HG03095 (cell line): ENCODE measurements at regions not wholly inside any gene's neighbourhood (a gene's known extent, or its start where the extent isn't known, plus 50 kb on each side); places are given as distances from the start of the nearest gene placed in this dataset.

Source experiments
- ATAC-seq: cut with Tn5 transposase; IDR thresholded peaks from one replicate; pipeline ENCODE4 v1.9.1; 2021; ENCODE audit warnings: moderate library complexity; ENCODE audit not compliant: unreplicated experiment

DNA sequence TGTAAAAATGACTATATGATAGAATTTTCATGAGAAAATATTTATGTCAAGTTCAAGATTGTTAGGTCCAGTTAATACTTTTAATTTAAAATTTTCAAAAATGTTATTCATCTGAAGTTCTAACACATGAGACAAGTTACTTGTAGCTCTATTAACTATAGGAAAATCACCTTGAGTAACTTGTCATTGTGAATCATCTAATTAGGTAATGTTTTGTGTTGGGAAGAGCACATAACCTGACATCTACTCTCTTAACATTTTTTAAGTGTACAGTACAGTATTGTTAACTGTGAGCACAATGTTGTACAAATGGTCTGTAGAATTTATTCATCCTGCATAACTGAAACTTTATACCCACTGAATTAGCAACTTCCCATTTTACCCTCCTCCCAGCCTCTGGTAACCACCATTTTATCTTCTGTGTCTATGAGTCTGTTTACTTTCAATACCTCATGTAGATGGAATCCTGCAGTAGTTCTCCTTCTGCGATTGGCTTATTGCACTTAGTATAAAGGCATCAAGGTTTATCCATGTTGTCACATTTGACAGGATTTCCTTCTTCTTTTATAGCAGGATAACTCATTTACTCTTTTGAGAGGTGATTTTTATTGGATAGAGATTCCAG, 54.6 kb downstream of the ARL4A start:
- ATAC-seq = no peak

DNA sequence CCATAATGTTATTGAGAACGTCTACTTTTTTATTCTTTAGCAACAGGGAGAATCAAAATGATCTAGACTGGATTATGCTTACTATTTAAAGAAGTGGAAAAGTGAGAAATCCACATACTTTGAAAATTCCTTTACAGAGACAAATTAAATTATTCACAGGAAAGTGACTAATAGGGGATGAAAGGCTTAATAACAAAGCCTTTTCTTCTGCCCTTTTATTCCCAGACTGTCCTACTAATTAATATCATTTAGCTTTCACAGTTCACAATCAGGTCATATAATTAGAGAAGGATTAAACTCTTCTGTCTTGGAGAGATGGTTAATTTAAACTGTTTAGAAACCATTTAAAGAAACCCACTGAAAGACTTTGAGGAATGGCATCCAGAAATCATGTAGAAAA, 58.8 kb downstream of the ARL4A start:
- ATAC-seq = no peak

DNA sequence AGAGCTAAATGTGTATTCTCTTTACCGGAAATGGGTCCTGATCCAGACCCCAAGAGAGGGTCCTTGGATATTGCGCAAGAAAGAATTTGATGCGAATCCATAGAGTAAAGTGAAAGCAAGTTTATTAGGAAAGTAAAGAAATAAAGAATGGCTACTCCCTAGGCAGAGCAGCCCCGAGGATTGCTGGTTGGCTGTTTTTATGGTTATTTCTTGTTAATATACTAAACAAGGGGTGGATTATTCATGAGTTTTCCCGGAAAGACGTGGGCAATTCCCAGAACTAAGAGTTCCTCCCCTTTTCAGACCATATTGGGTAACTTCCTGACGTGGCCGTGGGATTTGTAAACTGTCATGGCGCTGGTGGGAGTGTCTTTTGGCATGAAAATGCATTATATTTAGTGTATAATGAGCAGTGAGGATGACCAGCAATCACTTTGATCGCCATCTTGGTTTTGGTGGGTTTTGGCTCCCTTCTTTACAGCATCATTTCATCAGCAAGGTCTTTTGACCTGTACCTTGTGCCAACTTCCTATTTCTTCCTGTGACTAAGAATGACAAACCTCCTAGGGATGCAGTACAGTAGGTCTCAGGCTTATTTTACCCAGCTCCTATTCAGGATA, 60.4 kb downstream of the ARL4A start:
- no peak for ATAC-seq

DNA sequence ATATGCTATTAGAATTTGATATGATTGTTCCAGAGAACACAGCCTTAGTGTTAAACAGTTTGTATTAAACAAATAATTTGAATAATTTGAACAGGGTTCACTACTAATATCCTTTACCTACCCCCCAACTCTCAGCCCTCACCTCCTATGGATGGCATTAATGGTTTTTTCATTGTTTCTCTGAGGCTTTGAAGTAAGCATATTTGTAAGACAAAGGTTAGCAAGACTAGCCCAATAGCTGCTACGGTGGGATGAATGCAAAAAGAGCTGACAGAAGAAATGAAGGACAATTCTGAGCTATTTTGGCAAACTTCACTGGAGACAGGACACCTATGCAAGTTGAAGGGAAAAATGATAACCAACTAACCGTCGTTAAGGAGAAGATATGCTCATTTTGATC, 61.6 kb downstream of the ARL4A start:
- no peak for ATAC-seq

DNA sequence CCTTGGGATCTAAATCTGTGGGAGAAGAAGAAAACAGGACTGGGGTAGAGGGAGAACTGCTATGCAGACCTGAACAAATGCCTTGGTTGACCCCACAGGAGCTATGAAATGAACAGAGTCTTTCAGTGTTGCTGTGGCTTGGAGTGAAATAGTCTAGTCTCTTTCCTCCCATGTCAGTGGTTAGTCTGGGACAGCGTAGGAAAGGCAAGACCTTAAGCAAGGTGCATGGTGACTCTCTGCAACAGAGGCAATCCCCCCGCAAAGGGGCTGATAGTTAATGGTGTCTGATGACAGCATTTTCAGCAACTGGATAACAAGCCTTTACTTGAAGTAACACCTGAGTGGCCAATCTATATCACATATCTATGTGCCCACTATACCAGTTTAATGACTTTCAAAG, 62.3 kb downstream of the ARL4A start:
- ATAC-seq = no peak

DNA sequence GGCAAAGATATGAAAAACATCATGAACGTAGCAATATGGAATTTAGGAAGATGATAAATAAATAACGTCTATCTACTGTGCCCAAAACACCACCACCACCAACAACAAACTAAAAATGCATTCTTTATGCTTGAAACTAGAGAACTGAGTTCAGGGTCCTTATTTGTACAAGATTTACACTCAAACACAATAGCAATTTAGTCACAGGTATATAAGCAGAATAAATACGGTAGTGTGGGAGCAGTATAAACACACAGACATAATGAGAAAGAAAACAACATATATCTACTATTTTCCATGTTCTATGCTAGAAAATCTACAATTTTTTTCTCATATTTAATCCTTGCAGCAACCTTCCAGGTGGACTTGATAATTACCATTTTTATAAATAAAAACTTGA, 64.3 kb downstream of the ARL4A start:
- no peak for ATAC-seq

DNA sequence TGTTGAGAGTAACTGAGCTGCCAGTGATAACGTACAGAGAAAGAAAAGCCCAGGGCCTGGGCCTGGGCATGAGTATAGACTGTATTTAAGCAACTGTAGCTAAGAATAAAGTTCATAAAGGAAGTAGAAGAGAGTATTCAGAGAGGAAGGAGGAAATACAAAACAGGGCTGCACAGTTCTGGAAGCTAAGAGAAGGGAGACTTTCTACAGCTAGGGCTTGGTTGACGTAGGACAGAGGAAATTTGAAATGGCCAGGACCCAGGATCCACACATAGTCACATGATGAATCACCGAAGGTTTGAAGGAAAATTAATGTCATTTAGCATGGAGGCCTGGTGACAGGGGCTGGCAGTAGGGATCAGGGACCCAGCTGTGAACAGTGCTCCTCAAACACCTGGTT, 66.7 kb downstream of the ARL4A start:
- ATAC-seq = no peak

DNA sequence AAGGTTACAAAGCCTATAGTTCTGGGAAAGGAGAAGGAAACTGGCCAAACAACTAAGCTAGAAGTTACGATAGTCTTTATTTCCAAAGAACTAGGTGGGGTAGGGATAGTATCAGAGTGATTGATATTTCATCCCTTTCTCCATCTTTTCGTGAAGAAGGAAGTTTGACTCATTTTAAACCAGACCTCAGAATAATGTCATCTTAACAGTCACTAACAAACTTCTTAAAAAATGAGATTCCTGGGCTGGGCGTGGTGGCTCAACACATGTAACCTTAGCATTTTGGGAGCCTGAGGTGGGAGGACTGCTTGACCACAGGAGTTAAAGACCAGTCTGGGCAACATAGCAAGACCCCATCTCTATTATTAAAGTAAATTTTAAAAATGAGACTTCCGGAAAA, 69.4 kb downstream of the ARL4A start:
- no peak for ATAC-seq

DNA sequence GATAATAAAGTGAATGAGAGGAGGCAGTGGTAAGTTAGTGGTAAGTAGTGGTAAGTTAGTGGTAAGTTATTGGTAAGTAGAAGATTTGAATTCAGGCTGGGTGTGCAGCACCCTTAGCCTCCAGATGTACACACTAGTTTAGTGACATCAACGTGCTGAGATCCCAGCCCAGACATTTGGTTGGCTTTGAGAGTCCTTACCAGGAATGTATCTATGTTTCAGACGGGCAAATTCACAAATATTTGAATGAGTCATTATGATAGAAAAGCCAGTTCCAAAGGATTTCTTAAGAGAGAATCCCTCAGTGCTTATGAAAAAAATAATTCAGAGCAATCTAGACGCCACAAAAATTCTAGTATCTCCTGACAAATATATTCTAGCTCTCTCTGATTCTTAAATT, 70.0 kb downstream of the ARL4A start:
- ATAC-seq = no peak

DNA sequence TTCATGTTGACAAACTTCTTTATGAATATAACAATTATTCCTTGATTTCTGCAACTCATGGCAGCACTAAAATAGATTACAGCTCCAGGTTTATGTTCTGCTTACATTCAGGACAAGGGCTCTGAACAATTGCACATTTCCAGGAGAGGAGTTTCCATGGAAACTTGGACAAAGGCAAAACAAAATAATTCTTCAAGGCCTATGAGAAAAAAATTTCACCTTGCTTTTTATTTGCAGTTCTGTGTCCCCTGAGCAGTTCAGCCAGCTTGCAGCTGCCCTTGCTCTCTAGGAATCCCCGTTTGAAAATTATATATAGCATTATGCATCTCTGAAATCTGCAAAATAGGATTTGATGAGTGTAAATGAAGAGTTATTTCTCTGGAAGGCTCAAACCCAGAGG, 71.7 kb downstream of the ARL4A start:
- ATAC-seq = no peak

DNA sequence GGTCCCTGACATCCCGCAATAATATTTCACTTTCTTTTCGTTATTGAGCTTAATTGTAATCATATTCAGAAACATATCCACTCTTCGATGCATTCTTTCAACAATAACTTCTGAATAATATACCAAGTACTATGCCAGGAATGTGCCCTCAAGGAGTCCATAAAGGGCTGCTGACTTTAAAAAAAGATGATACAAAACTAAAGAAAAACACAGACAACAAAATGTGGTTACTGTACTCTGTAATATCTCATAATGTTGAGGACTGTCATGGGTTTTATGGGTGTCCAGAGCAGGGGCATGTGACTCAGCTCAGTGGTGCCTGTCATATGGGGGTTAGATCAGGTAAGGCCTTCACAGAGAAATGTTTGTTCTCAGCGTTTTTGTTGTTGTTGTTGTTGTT, 73.7 kb downstream of the ARL4A start:
- ATAC-seq = no peak

DNA sequence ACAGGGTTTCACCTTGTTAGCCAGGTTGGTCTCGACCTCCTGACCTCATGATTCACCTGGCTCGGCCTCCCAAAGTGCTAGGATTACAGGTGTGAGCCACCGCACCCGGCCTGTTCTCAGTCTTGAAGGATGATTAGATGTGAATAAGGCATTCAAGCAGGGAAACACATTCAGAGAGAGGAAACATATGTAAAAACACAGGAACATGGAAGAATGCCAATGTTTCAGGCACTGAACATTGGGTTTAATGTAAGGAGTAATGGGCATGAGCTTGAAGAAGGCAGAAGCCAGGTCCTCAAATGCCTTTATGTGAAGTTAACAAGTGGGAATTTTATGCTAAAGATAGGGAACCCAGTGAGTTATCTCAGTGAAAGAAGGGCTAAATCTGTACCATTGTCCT, 74.3 kb downstream of the ARL4A start:
- ATAC-seq = no peak

DNA sequence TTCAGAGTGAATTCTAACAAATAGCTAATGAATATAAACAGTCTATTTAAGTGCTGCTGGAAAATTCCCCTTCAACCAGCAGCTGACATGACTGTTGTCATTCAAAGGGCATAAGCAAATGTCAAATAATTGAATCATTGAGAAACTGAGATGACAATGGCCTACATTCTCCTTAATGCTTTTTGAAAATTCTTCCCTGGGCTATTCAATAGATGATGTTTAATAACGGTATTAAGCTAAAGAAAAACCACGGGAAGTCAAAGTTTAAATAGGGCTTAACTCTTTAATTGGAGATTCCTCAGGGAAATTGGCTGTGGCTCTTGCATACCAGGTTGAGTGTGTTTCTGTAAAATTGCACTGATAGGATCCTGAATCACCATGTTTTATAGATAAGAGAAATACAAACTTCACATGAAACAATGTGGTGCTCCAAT, 77.0 kb downstream of the ARL4A start:
- no peak for ATAC-seq

DNA sequence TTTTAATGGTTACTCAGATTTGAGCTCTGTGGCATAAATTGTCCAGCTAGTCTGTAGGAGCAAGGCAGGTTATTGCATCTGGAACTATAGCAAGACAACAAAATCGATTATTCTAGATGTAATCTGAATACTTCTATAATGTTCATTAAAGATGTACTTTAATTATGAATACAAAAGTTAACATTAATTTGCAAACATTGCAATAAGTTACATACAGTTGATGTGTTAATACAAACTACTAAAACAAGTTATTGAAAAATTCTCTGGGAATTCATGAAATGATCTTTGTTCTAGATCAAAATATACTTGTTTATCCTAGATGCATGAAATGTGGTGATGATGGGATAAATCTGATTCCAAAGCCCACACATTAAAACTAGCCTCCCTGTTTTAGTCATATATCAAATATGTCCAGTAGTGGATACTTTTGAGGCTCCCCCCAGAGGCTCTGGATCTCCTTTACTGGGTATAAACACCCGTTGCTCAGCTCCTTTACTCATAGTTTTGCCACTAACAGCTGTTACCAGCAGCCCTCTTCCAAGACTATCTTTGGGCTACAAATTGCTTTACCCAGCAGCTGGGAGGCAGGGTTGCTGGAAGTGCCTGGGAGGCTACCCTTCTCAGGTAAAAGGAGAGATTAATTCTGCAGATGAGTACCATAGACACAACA, 78.1 kb downstream of the ARL4A start:
- no peak for ATAC-seq

DNA sequence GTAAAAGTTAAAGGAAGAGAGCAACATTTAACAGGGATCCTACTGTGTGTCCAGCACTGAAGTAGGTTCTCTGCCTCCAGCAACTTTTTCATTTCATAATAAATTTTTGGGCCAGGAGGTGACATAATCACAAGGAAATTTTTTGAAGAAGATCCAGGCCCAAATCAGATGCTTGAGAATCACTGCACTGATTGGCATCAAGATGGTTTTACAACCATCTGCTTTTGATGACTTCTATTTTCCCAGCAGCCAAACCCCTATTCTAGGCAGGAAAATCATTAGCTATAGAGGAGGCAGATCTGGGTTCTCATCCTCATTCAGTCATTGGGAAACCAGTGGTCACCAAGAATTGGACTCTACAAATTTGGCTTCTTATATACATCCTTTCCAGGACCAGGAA, 79.0 kb downstream of the ARL4A start:
- no peak for ATAC-seq

DNA sequence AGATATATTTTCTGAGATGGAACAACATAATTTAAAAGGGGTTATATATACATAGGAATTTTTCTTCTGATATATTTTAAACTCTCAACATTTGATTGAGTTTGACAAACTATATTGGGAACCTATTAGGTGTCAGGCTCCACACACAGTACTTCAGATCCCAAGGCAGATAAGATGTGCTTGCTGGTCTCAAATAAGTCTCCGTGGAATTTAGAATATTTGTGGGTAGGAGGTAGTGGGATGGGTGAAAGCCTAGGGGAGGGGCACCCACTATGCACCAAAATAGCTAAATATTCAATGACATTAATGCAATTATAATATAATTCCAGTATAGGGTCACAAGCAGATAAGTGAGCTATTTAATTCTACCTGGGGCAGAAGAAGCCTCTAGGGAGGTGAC, 81.5 kb downstream of the ARL4A start:
- ATAC-seq = no peak

DNA sequence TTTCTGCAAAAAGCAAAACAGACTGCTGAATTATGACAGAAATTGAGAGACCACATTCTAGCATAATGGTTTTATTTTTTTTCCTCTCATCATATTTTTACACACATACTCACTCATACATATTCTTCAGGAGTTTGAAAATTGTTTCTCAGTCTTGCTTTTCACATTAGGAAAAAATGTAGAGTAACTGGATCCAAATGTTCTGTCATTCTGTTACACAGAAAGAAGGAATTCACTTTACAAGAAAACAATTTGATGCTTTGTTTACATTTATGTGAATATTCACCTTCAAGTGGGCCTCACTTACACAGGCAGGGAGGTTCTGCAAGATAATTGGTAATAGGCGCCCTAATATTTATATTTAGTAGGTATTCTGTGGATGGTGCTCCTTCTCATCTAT, 82.0 kb downstream of the ARL4A start:
- ATAC-seq = no peak

DNA sequence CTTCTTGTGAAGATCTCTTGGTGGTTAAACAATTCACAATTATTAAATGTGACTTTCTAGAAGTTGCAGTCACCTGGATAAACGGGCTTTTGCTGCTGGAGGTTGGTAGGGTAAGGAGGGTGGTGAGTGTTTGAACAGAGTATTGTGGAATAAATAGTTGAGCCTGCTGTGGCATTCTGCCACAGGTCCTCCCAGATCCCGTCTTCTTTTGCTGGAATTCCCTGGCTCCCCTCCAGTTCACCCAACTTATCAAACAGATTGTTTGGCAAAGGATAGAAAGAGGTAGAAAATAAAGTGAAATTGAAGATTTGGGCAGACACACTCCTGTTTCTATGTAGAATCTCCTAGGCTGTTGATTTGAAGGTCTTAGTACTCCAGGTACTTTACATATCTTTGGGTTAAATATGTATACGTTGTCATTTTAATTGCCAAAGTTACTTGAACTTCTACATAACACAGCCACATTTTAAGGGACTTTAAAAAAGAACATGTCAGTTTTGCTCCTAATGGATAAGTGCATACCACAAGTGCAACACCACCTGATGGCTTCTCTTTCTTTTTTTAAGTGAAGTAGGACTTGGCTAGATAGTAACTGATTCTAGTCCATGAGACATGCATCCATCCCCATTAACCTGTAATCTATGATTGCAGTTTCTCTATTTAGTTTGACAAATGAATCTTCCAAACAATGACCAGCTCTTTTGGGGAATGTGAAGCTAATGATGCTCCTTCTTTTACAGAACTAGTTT, 83.0 kb downstream of the ARL4A start:
- ATAC-seq = no peak

DNA sequence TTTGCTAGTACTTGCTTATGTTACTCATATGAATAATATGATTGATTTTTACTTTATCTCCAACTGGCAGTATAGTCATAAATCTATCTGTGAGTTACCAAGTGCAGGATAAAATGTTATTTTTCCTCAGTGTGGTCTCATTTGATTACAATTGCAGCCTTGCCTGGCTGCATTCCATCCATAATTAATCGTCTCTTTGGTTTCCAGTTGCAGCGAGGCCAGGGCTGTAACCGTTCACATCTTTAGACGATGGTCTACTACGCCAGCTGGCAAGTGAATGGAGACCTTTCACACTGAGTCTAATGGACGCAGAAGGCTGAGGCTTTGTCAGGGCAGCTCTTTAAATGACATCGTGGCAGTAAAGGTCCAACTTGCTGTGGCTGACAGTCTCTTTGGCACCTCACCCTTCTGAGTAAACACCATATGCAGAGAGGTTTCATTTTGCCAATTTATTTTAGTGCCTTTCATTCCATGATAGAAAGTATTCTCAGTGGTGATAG, 84.0 kb downstream of the ARL4A start:
- no peak for ATAC-seq

DNA sequence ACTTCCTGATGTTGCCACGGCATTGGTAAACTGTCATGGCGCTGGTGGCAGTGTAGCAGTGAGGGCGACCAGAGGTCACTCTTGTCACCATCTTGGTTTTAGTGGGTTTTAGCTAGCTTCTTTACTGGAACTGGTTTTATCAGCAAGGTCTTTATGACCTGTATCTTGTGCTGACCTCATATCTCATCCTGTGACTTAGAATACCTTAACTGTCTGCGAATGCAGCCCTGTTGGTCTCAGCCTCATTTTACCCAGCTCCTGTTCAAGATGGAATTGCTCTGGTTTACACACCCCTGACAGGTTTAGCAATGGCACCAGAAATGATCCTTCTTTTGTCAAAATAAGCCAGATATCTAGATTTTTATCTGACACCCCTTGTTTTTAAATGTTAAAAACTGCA, 85.3 kb downstream of the ARL4A start:
- no peak for ATAC-seq

DNA sequence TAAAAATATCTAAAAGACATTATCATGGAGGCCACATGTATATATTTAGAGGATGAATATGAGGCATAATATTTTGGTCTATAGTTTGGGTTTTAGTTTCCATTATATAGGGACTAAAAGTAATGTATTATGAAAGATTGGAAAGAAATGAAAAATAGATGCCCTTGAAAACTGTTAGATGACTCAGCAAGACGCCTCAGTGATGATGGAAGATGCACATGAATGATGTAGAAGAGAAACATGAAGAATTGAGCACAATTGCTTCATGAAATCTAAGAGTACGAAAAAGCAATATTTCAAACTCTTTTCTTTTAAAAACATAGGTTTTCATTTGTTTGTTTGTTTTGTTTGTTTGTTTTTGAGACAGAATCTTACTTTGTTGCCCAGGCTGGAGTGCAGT, 89.8 kb downstream of the ARL4A start:
- no peak for ATAC-seq

DNA sequence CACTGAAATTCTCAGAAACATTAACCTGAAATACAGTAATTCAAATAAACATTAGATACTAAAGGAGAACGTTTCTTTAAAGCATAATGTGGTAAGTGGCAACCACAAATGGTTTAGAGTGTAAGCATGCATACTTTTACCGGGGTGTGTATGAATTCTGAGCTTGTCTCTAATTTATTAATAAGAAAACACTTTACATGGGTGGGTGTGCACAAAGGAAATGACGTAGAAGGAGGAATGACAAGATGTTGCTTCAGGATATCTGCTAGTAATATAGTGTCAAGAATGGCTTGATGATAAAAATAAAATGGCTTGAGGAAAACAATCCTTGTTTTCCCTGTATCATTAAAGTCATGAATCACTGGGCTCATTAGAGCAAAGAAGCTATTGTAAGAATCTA, 92.5 kb downstream of the ARL4A start:
- ATAC-seq = no peak
